ENCODE measurements at regions not wholly inside any gene's neighbourhood (a gene's known extent, or its start where the extent isn't known, plus 50 kb on each side); places are given as distances from the start of the nearest gene placed in this dataset.

DNA sequence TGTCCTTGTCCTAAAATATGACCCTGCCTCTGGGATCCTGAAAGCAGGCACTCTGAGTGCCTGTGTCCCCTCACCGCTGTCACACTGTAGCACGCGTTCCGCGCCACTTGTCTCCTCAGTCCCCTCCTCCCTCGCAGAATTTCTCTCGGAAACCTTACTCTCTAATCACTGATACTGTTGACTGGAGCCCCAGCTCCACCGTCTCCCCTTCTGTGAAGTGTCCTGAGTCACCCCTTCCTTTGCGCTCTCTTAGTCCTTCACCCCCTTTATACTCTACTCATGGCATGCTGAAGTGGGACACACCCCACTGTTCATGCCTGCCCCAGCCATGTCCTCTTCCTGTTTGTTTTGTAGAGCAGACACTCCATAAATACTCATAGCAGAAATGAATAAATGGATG is 104.7 kb downstream of the ZNF664 start:
- DNase-seq (ENCODE audit: unreplicated experiment) = no peak
- CTCF ChIA-PET = no interaction called here
- no peaks in the 10 kb centered on the region for H3K9me3 Mint-ChIP-seq (ENCODE audit: unreplicated experiment)
- no peak for TF ChIP-seq CTCF (IDR thresholded peaks at IDR 0.05; ENCODE audit: unreplicated experiment)
- H3K4me3 Mint-ChIP-seq (ENCODE audit: unreplicated experiment) = no peak overlapping the region
- H3K4me1 Mint-ChIP-seq (ENCODE audit: insufficient read depth, unreplicated experiment) = no peaks in the 10 kb centered on the region
- peaks cover 10% of the 10 kb centered on the region for H3K36me3 Mint-ChIP-seq (ENCODE audit: insufficient read depth, unreplicated experiment)
- no peak overlapping the region for H3K27ac Mint-ChIP-seq (ENCODE audit: low read depth, unreplicated experiment)
- intact Hi-C loops (cut with micrococcal nuclease) = no loop called here
- no TSS peak for BruUV-seq (replicated peaks)
- POLR2A ChIA-PET = no interaction called here
- H3K27me3 Mint-ChIP-seq (ENCODE audit: insufficient read depth, unreplicated experiment) = no peaks in the 10 kb centered on the region

DNA sequence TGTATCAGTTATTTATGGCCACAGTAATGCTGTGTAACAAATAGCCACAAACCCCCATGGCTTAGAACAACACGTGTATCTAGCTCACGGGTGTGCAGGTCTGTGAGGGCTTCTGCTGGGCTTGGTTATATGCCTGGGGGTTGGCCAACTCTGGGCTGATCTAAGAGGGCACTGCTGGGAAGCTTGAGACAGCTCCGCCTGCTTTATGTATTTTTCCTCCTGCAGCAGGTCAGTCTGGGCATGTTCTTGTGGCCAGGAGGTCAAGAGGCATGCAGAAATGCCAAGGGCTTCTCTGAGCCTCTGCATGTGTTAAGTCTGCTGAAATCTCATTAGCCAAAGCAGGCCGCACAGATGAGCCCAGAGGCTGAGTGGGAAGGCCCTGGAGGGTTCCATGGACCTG is 105.8 kb downstream of the ZNF664 start:
- POLR2A ChIA-PET = no interaction called here
- Mint-ChIP-seq H3K4me1 (ENCODE audit: insufficient read depth, unreplicated experiment) (no peaks in the 10 kb centered on the region), H3K4me3 (ENCODE audit: unreplicated experiment) (no peak overlapping the region), H3K27ac (ENCODE audit: low read depth, unreplicated experiment) (no peak overlapping the region), H3K36me3 (ENCODE audit: insufficient read depth, unreplicated experiment) (peaks cover 4% of the 10 kb centered on the region), H3K27me3 (ENCODE audit: insufficient read depth, unreplicated experiment) (no peaks in the 10 kb centered on the region), H3K9me3 (ENCODE audit: unreplicated experiment) (no peaks in the 10 kb centered on the region)
- no TSS peak for BruUV-seq (replicated peaks)
- DNase-seq (ENCODE audit: unreplicated experiment) = no peak
- TF ChIP-seq CTCF (IDR thresholded peaks at IDR 0.05; ENCODE audit: unreplicated experiment) = no peak
- CTCF ChIA-PET = no interaction called here
- intact Hi-C loops (cut with micrococcal nuclease) = no loop called here

GRCh38 chr12:124080649-124081048 is 107.6 kb downstream of the ZNF664 start:
- H3K4me1 Mint-ChIP-seq (ENCODE audit: insufficient read depth, unreplicated experiment) = no peaks in the 10 kb centered on the region
- no peaks in the 10 kb centered on the region for H3K27me3 Mint-ChIP-seq (ENCODE audit: insufficient read depth, unreplicated experiment)
- BruUV-seq (replicated peaks) = no TSS peak
- DNase-seq (ENCODE audit: unreplicated experiment) = no peak
- H3K4me3 Mint-ChIP-seq (ENCODE audit: unreplicated experiment) = no peak overlapping the region
- H3K27ac Mint-ChIP-seq (ENCODE audit: low read depth, unreplicated experiment) = no peak overlapping the region
- ChIA-PET CTCF (interaction anchor here (0.6 kb wide), 1 partner anchor 67 kb away, joined by 3 read pairs; no protein-coding TSS in a partner anchor), POLR2A (no interaction called here)
- TF ChIP-seq CTCF (IDR thresholded peaks at IDR 0.05; ENCODE audit: unreplicated experiment) = no peak
- intact Hi-C loops (cut with micrococcal nuclease) = no loop called here
- H3K36me3 Mint-ChIP-seq (ENCODE audit: insufficient read depth, unreplicated experiment) = peaks cover 4% of the 10 kb centered on the region
- no peaks in the 10 kb centered on the region for H3K9me3 Mint-ChIP-seq (ENCODE audit: unreplicated experiment)

DNA sequence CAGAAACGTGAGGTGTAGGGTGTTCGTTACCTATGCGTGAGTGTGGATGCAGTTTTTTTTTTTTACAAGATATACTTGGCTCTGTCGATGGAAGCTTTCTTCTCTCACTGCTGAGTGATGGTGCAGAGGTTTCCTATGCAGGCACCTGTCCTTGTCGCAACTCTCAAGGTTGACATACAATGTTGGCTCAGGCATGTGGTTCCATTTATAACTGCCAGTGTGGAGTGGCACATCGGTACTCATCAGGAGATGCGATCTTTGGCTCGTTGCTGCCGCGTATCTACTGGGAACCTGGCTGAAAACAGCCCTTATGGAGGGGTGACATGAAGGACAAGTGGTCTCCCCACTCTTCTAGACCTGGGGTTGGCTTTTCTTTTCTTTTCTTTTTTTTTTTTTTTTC is 109.0 kb downstream of the ZNF664 start:
- intact Hi-C loops (cut with micrococcal nuclease) = no loop called here
- peaks cover 4% of the 10 kb centered on the region for H3K36me3 Mint-ChIP-seq (ENCODE audit: insufficient read depth, unreplicated experiment)
- H3K4me3 Mint-ChIP-seq (ENCODE audit: unreplicated experiment) = no peak overlapping the region
- no peaks in the 10 kb centered on the region for H3K4me1 Mint-ChIP-seq (ENCODE audit: insufficient read depth, unreplicated experiment)
- H3K27me3 Mint-ChIP-seq (ENCODE audit: insufficient read depth, unreplicated experiment) = no peaks in the 10 kb centered on the region
- no peaks in the 10 kb centered on the region for H3K9me3 Mint-ChIP-seq (ENCODE audit: unreplicated experiment)
- POLR2A ChIA-PET = no interaction called here
- no peak for TF ChIP-seq CTCF (IDR thresholded peaks at IDR 0.05; ENCODE audit: unreplicated experiment)
- no peak for DNase-seq (ENCODE audit: unreplicated experiment)
- no TSS peak for BruUV-seq (replicated peaks)
- CTCF ChIA-PET = interaction anchor here (0.5 kb wide), 1 partner anchor 45 kb away, joined by 3 read pairs; no protein-coding TSS in a partner anchor
- no peak overlapping the region for H3K27ac Mint-ChIP-seq (ENCODE audit: low read depth, unreplicated experiment)

Data from MCF 10A (cell line).